Loucy (cell line): ENCODE measurements at regions not wholly inside any gene's neighbourhood (a gene's known extent, or its start where the extent isn't known, plus 50 kb on each side); places are given as distances from the start of the nearest gene placed in this dataset.

Source experiments
- H2AFZ ChIP-seq: fragments of 200-600 bp; sonication (generic); 2 replicates; pipeline ENCODE4 v1.6.0; 2016; ENCODE audit warnings: antibody characterized with exemption, mild to moderate bottlenecking, low read length, moderate library complexity
- H3F3A ChIP-seq: fragments of 200-600 bp; 2 replicates; pipeline ENCODE4 v1.6.0; 2016; ENCODE audit warnings: antibody characterized with exemption, low read depth, mild to moderate bottlenecking
- H3K27me3 ChIP-seq: fragments of 200-600 bp; sonication (generic); 2 replicates; pipeline ENCODE4 v1.6.1; 2014; ENCODE audit warnings: low read length, mild to moderate bottlenecking; ENCODE audit not compliant: insufficient read depth, poor library complexity, severe bottlenecking
- H3K36me3 ChIP-seq: fragments of 200-600 bp; sonication (generic); 2 replicates; pipeline ENCODE4 v1.6.1; 2016; ENCODE audit warnings: low read length; ENCODE audit not compliant: insufficient read depth
- H3K4me1 ChIP-seq: fragments of 200-600 bp; sonication (generic); 2 replicates; pipeline ENCODE4 v1.5.1; 2014; ENCODE audit warnings: low read length, mild to moderate bottlenecking; ENCODE audit not compliant: insufficient read depth, poor library complexity, severe bottlenecking
- H3K4me2 ChIP-seq: fragments of 200-600 bp; sonication (generic); 2 replicates; pipeline ENCODE4 v1.6.0; 2014; ENCODE audit warnings: antibody characterized with exemption, low read length, low read depth, mild to moderate bottlenecking; ENCODE audit not compliant: poor library complexity, severe bottlenecking
- H3K4me3 ChIP-seq: fragments of 200-600 bp; sonication (generic); 2 replicates; pipeline ENCODE4 v1.5.1; 2014; ENCODE audit warnings: low read length, mild to moderate bottlenecking, mixed read lengths; ENCODE audit not compliant: poor library complexity, severe bottlenecking
- H3K79me2 ChIP-seq: fragments of 200-600 bp; sonication (generic); 2 replicates; pipeline ENCODE4 v1.6.1; 2014; ENCODE audit warnings: low read length; ENCODE audit not compliant: insufficient read depth
- H3K9ac ChIP-seq: fragments of 200-600 bp; sonication (generic); 2 replicates; pipeline ENCODE4 v1.6.0; 2014; ENCODE audit warnings: mild to moderate bottlenecking, low read depth, low read length, moderate library complexity; ENCODE audit not compliant: poor library complexity, severe bottlenecking
- H3K9me2 ChIP-seq: fragments of 200-600 bp; sonication (generic); replicated peaks from 2 replicates; pipeline ENCODE4 v1.6.1; 2016; ENCODE audit warnings: low read depth, low read length, mixed read lengths
- H3K9me3 ChIP-seq: fragments of 200-600 bp; sonication (generic); 2 replicates; pipeline ENCODE4 v1.6.1; 2014; ENCODE audit warnings: mild to moderate bottlenecking, antibody characterized with exemption, low read length, low read depth; ENCODE audit not compliant: insufficient read depth
- H4K20me1 ChIP-seq: fragments of 200-600 bp; sonication (generic); 2 replicates; pipeline ENCODE4 v1.6.0; 2014; ENCODE audit warnings: antibody characterized with exemption, low read length, mild to moderate bottlenecking; ENCODE audit not compliant: insufficient read depth, poor library complexity, severe bottlenecking
- CTCF ChIP-seq: fragments of 200-600 bp; sonication (generic); conservative IDR thresholded peaks from 2 replicates; pipeline ENCODE4 v1.5.1; 2014; ENCODE audit warnings: mild to moderate bottlenecking, antibody characterized with exemption, low read length
- EZH2phosphoT487 ChIP-seq: fragments of 200-600 bp; IDR thresholded peaks from 2 replicates; pipeline ENCODE4 v1.6.1; 2018; ENCODE audit warnings: antibody characterized with exemption, mild to moderate bottlenecking, moderate library complexity, borderline replicate concordance

- no peaks in the 10 kb centered on the region for H3F3A ChIP-seq
- TF ChIP-seq CTCF (no peak), EZH2phosphoT487 (no peak)
- H3K4me2 ChIP-seq: no peak overlapping the region
These were observed 219.2 kb upstream of the P2RY1 start for GRCh38 chr3:152615681-152616080.

GRCh38 chr3:152617609-152618008 lies 217.3 kb upstream of the P2RY1 start:
- no peak for TF ChIP-seq EZH2phosphoT487
- no peak for TF ChIP-seq CTCF
- Histone ChIP-seq H3K79me2 (no peaks in the 10 kb centered on the region), H3K4me3 (no peak overlapping the region), H3K4me2 (no peak overlapping the region), H3F3A (no peaks in the 10 kb centered on the region), H3K9ac (no peak overlapping the region), H3K9me2 (no peaks in the 10 kb centered on the region), H3K9me3 (no peaks in the 10 kb centered on the region), H2AFZ (no peak overlapping the region), H3K27me3 (no peaks in the 10 kb centered on the region), H3K36me3 (no peaks in the 10 kb centered on the region), H3K4me1 (peaks cover 11% of the 10 kb centered on the region), H4K20me1 (no peaks in the 10 kb centered on the region)

More at GRCh38 chr3:152615681-152616080, 219.2 kb upstream of the P2RY1 start:
- H2AFZ ChIP-seq: no peak overlapping the region
- H3K36me3 ChIP-seq: no peaks in the 10 kb centered on the region
- no peaks in the 10 kb centered on the region for H3K9me3 ChIP-seq
- no peaks in the 10 kb centered on the region for H4K20me1 ChIP-seq
- no peaks in the 10 kb centered on the region for H3K9me2 ChIP-seq
- no peak overlapping the region for H3K4me3 ChIP-seq
- no peaks in the 10 kb centered on the region for H3K79me2 ChIP-seq
- H3K4me1 ChIP-seq: no peaks in the 10 kb centered on the region
- H3K27me3 ChIP-seq: no peaks in the 10 kb centered on the region
- H3K9ac ChIP-seq: no peak overlapping the region

GRCh38 chr3:152618529-152618928 lies 216.4 kb upstream of the P2RY1 start:
- H4K20me1 ChIP-seq: no peaks in the 10 kb centered on the region
- H3K4me2 ChIP-seq: no peak overlapping the region
- no peak overlapping the region for H3K4me3 ChIP-seq
- no peak for TF ChIP-seq EZH2phosphoT487
- H3F3A ChIP-seq: no peaks in the 10 kb centered on the region
- no peaks in the 10 kb centered on the region for H3K9me2 ChIP-seq
- no peaks in the 10 kb centered on the region for H3K27me3 ChIP-seq
- H3K79me2 ChIP-seq: no peaks in the 10 kb centered on the region
- no peak overlapping the region for H2AFZ ChIP-seq
- peaks cover 17% of the 10 kb centered on the region for H3K4me1 ChIP-seq
- no peaks in the 10 kb centered on the region for H3K9me3 ChIP-seq
- H3K9ac ChIP-seq: no peak overlapping the region
- no peaks in the 10 kb centered on the region for H3K36me3 ChIP-seq

GRCh38 chr3:152619691-152620090 lies 215.2 kb upstream of the P2RY1 start:
- Histone ChIP-seq H3F3A (no peaks in the 10 kb centered on the region), H3K79me2 (no peaks in the 10 kb centered on the region), H3K4me2 (no peak overlapping the region), H3K9me2 (no peaks in the 10 kb centered on the region), H3K36me3 (no peaks in the 10 kb centered on the region), H3K4me3 (no peak overlapping the region), H3K27me3 (no peaks in the 10 kb centered on the region), H2AFZ (no peak overlapping the region), H3K4me1 (peaks cover 19% of the 10 kb centered on the region), H3K9ac (no peak overlapping the region), H4K20me1 (no peaks in the 10 kb centered on the region), H3K9me3 (no peaks in the 10 kb centered on the region)
- no peak for TF ChIP-seq EZH2phosphoT487
- no peak for TF ChIP-seq CTCF
